Fibroblast of lung (primary cell): ENCODE measurements at regions not wholly inside any gene's neighbourhood (a gene's known extent, or its start where the extent isn't known, plus 50 kb on each side); places are given as distances from the start of the nearest gene placed in this dataset.

ENCODE experiments used
- DNase-seq, 2 donors: peaks; one replicate each; pipeline versions ENCODE4 v3.0.0 to v3.0.0-alpha.2; 2010; ENCODE audit warnings: low read depth in 2 of 2
- H2AFZ ChIP-seq: 2 replicates; pipeline ENCODE4 v1.5.1; 2012; ENCODE audit warnings: low read length, control low read depth, inconsistent platforms
- H3K27ac ChIP-seq: 2 replicates; pipeline ENCODE4 v1.5.1; 2011; ENCODE audit warnings: low read length, control low read depth; ENCODE audit not compliant: insufficient read depth
- H3K27me3 ChIP-seq: 2 replicates; pipeline ENCODE4 v1.5.1; 2011; ENCODE audit warnings: mild to moderate bottlenecking, low read length; ENCODE audit not compliant: control insufficient read depth, insufficient read depth
- H3K36me3 ChIP-seq: 2 replicates; pipeline ENCODE4 v1.5.1; 2011; ENCODE audit warnings: low read length; ENCODE audit not compliant: control insufficient read depth, insufficient read depth
- H3K4me1 ChIP-seq: 2 replicates; pipeline ENCODE4 v1.5.1; 2011; ENCODE audit warnings: low read length; ENCODE audit not compliant: control insufficient read depth, insufficient read depth; ENCODE audit errors: extremely low read depth
- H3K4me2 ChIP-seq: 2 replicates; pipeline ENCODE4 v1.5.1; 2011; ENCODE audit warnings: low read length, control low read depth; ENCODE audit not compliant: insufficient read depth; ENCODE audit errors: extremely low read depth
- H3K4me3 ChIP-seq, 4 experiments: fragments of 200-600 bp in 1 of 4; sonication (generic) in 1 of 4; replicated peaks in 1 of 4; 2 replicates each; pipeline ENCODE4 v1.5.1; 2011 to 2016; ENCODE audit warnings: low read length in 4 of 4, low read depth in 3 of 4, mild to moderate bottlenecking in 3 of 4, control low read depth in 2 of 4, inconsistent platforms in 1 of 4, mixed read lengths in 1 of 4; ENCODE audit not compliant: insufficient read depth in 1 of 4; ENCODE audit errors: control extremely low read depth in 1 of 4
- H3K79me2 ChIP-seq: 2 replicates; pipeline ENCODE4 v1.5.1; 2012; ENCODE audit warnings: mild to moderate bottlenecking, low read length, inconsistent platforms; ENCODE audit not compliant: control insufficient read depth, insufficient read depth
- H3K9ac ChIP-seq: 2 replicates; pipeline ENCODE4 v1.5.1; 2011; ENCODE audit warnings: mild to moderate bottlenecking, low read length, control low read depth; ENCODE audit not compliant: insufficient read depth
- H3K9me3 ChIP-seq: 2 replicates; pipeline ENCODE4 v1.5.1; 2012; ENCODE audit warnings: low read depth, low read length; ENCODE audit not compliant: control insufficient read depth, insufficient read depth
- H4K20me1 ChIP-seq: 2 replicates; pipeline ENCODE4 v1.5.1; 2011; ENCODE audit warnings: low read length; ENCODE audit not compliant: control insufficient read depth, insufficient read depth; ENCODE audit errors: extremely low read depth
- EZH2 ChIP-seq: IDR thresholded peaks from 2 replicates; pipeline ENCODE4 v1.5.1; 2012; ENCODE audit warnings: low read length, control low read depth, mild to moderate bottlenecking; ENCODE audit errors: missing control alignments
- TF ChIP-seq, protein P1 (sequence below), 2 donors: IDR thresholded peaks in 1 of 2; conservative IDR thresholded peaks in 1 of 2; 1 replicate in 1 of 2; 2 replicates in 1 of 2; pipeline ENCODE4 v1.5.1; 2011 to 2012; ENCODE audit warnings: low read length in 2 of 2, control low read depth in 1 of 2, inconsistent platforms in 1 of 2, low read depth in 1 of 2, mild to moderate bottlenecking in 1 of 2

DNA sequence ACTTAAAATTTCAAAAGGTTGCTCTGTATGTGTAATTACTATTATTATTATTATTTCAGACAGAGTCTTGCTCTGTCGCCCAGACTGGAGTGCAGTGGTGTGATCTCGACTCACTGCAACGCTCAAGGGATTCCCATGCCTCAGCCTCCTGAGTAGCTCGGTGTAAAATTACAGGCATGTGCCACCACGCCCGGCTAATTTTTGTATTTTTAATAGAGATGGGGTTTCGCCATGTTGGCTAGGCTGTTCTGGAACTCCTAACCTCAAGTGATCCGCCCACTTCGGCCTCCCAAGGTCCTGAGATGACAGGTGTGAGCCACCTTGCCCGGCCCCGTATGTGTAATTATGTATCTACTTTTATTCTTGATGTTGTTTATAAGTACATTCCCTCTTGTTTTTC is 65.3 kb upstream of the ZNF217 start:
- Histone ChIP-seq H3K27me3 (no peaks in the 10 kb centered on the region), H3K27ac (no peak overlapping the region), H3K9me3 (no peaks in the 10 kb centered on the region), H4K20me1 (no peaks in the 10 kb centered on the region), H2AFZ (no peak overlapping the region), H3K36me3 (no peaks in the 10 kb centered on the region), H3K4me2 (no peak overlapping the region), H3K4me1 (peaks cover 29% of the 10 kb centered on the region), H3K4me3 (no peak overlapping the region), H3K79me2 (no peaks in the 10 kb centered on the region), H3K9ac (no peak overlapping the region)
- DNase-seq: no peak
- TF ChIP-seq, protein P1, sequence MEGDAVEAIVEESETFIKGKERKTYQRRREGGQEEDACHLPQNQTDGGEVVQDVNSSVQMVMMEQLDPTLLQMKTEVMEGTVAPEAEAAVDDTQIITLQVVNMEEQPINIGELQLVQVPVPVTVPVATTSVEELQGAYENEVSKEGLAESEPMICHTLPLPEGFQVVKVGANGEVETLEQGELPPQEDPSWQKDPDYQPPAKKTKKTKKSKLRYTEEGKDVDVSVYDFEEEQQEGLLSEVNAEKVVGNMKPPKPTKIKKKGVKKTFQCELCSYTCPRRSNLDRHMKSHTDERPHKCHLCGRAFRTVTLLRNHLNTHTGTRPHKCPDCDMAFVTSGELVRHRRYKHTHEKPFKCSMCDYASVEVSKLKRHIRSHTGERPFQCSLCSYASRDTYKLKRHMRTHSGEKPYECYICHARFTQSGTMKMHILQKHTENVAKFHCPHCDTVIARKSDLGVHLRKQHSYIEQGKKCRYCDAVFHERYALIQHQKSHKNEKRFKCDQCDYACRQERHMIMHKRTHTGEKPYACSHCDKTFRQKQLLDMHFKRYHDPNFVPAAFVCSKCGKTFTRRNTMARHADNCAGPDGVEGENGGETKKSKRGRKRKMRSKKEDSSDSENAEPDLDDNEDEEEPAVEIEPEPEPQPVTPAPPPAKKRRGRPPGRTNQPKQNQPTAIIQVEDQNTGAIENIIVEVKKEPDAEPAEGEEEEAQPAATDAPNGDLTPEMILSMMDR (conservative IDR thresholded peaks at IDR 0.05 in 1 of 2, IDR thresholded peaks at IDR 0.05 in 1 of 2; ENCODE audit: low read depth in 1 of 2, low read length in 2 of 2): no peak
- TF ChIP-seq EZH2: no peak

DNA sequence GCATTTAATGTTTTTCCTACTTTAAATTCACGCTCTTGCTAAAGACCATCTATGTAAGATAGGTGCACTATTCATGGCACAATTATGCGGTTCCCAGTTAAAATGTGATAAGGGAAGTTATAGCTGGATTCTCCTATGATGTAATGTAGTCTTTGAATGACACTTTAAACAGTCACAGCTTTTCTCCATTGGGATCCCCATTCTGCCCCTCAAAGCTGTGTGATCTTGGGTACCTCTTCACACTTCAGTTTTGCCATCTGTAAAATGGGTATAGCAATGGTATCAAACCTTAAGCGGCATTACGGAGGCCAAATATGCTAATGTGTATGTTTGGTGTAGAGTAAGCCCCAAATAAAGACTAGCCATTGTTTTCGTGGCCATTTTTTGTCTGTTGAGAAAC is 64.7 kb upstream of the ZNF217 start:
- H3K79me2 ChIP-seq: no peaks in the 10 kb centered on the region
- H3K4me2 ChIP-seq: no peak overlapping the region
- TF ChIP-seq, protein P1 (conservative IDR thresholded peaks at IDR 0.05 in 1 of 2, IDR thresholded peaks at IDR 0.05 in 1 of 2; ENCODE audit: low read depth in 1 of 2, low read length in 2 of 2): no peak
- TF ChIP-seq EZH2: no peak
- H3K27me3 ChIP-seq: no peaks in the 10 kb centered on the region
- no peak overlapping the region for H3K9ac ChIP-seq
- no peak overlapping the region for H2AFZ ChIP-seq
- H3K4me1 ChIP-seq: peaks cover 29% of the 10 kb centered on the region
- no peaks in the 10 kb centered on the region for H3K9me3 ChIP-seq
- DNase-seq: no peak
- H3K27ac ChIP-seq: no peak overlapping the region
- no peak overlapping the region for H3K4me3 ChIP-seq
- H4K20me1 ChIP-seq: no peaks in the 10 kb centered on the region
- no peaks in the 10 kb centered on the region for H3K36me3 ChIP-seq

DNA sequence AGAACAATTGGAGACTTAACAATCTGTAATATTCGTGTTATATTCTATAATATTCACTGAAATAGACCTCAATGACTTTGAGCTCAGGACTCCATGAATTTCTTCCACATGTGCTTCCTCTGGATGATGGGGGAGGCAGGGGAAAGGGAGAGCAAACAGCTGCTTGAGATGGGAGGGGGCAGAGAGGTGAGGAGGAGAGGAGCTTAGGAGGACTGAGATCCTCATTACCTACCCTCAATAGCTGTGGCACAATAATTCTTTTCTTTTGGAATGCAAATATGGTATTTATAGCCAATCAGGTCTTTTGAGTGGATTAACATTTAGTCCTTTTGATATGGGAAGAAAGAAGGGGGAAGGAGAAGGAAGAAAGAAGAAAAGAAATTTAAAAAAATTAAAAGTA is 64.1 kb upstream of the ZNF217 start:
- Histone ChIP-seq H3K27me3 (no peaks in the 10 kb centered on the region), H3K79me2 (no peaks in the 10 kb centered on the region), H4K20me1 (no peaks in the 10 kb centered on the region), H2AFZ (no peak overlapping the region), H3K9me3 (no peaks in the 10 kb centered on the region), H3K4me2 (no peak overlapping the region), H3K4me1 (peaks cover 29% of the 10 kb centered on the region), H3K36me3 (no peaks in the 10 kb centered on the region), H3K9ac (no peak overlapping the region), H3K27ac (no peak overlapping the region), H3K4me3 (no peak overlapping the region)
- DNase-seq: no peak
- TF ChIP-seq EZH2: no peak
- TF ChIP-seq, protein P1 (conservative IDR thresholded peaks at IDR 0.05 in 1 of 2, IDR thresholded peaks at IDR 0.05 in 1 of 2; ENCODE audit: low read depth in 1 of 2, low read length in 2 of 2): no peak
